ENCODE measurements at regions not wholly inside any gene's neighbourhood (a gene's known extent, or its start where the extent isn't known, plus 50 kb on each side); places are given as distances from the start of the nearest gene placed in this dataset.

DNA sequence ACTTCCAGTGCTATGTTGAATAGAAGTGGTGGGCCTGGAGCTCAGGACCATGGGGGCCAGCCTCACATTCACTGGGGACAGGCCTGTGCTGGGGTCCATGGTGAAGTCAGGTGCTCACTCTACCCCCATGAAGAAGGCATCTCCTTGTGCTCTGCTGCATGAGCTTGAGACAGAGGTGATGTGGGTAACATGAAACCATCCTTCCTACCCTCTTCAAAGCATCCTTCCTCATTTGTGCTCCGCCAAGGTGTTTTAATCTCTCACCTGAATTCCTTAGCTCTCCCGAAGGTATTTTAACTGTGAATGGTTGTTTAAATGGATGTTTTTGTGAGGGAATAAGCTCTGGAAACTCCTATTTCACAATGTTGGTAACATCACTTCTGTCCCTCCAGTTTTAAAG, 209.6 kb upstream of the PCSK2 start:
- no peaks in the 10 kb centered on the region for H3K4me1 ChIP-seq (ENCODE audit: control insufficient read depth, insufficient read depth, low read length)
- H3K27me3 ChIP-seq (ENCODE audit: control insufficient read depth, insufficient read depth), result no peaks in the 10 kb centered on the region
- 63% methylated on average over 2 of the region's 2 CpGs for WGBS
- intact Hi-C loops (cut with DNase I), result no loop called here
- no peak for ATAC-seq
- no peak overlapping the region for H3K27ac ChIP-seq (ENCODE audit: low read length)
- no peak for DNase-seq
- no peak overlapping the region for H3K4me3 ChIP-seq (ENCODE audit: low read length)
- H3K9me3 ChIP-seq (ENCODE audit: control insufficient read depth, low read length), result no peaks in the 10 kb centered on the region

DNA sequence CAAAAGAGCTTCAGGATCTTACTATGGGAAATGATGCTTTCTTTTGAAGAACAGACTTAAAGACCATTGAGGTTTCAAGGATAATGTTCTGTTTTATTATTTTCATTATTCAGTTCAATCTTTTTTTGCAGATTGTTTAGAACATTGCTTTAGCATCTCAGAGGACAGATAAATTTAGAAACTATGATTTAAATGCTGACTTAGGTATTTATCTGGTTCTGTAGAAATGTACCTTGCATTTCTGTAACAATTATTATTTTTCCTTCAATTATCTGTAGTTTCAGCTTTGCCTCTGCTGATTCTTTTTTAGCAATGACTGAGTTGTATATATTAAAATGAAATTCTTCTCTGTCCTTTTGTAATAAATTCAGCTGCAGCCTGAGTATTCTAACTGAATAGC, 205.4 kb upstream of the PCSK2 start:
- Histone ChIP-seq H3K27me3 (ENCODE audit: control insufficient read depth, insufficient read depth) (no peaks in the 10 kb centered on the region), H3K9me3 (ENCODE audit: control insufficient read depth, low read length) (no peaks in the 10 kb centered on the region), H3K4me3 (ENCODE audit: low read length) (no peak overlapping the region), H3K4me1 (ENCODE audit: control insufficient read depth, insufficient read depth, low read length) (no peaks in the 10 kb centered on the region), H3K27ac (ENCODE audit: low read length) (no peak overlapping the region)
- ATAC-seq (no peak), DNase-seq (no peak)
- intact Hi-C loops (cut with DNase I), result no loop called here

DNA sequence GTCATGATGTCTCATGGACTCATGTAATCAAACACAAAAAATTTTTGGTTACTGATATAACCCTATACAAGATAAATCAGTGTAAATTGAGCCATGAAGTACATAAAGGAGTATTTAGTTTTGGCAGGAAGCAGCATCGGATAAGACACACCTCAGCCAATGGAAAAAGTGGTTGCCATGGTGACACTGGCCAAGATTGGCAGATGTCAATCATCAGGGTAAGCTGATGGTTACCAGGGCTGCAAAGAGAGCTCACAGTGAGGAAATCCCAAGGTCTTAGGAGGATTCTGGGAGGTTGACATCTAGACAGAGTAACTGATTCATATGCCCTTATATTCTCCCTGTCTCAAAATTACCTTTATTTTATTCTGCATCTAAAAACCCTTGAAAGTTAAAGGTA, 203.8 kb upstream of the PCSK2 start:
- Histone ChIP-seq H3K27me3 (ENCODE audit: control insufficient read depth, insufficient read depth) (no peaks in the 10 kb centered on the region), H3K4me3 (ENCODE audit: low read length) (no peak overlapping the region), H3K4me1 (ENCODE audit: control insufficient read depth, insufficient read depth, low read length) (no peaks in the 10 kb centered on the region), H3K27ac (ENCODE audit: low read length) (no peak overlapping the region), H3K9me3 (ENCODE audit: control insufficient read depth, low read length) (no peaks in the 10 kb centered on the region)
- 61% methylated on average over 1 of the region's 1 CpG for WGBS
- intact Hi-C loops (cut with DNase I), result no loop called here
- DNase-seq (no peak), ATAC-seq (no peak)

- ATAC-seq (no peak), DNase-seq (no peak)
- 28% methylated on average over 8 of the region's 8 CpGs for WGBS
Observed at GRCh38 chr20:17023806-17024205, 203.0 kb upstream of the PCSK2 start.

GRCh38 chr20:17024513-17025119, 202.2 kb upstream of the PCSK2 start:
- DNase-seq, result no peak
- H3K27me3 ChIP-seq (ENCODE audit: control insufficient read depth, insufficient read depth), result no peaks in the 10 kb centered on the region
- no peaks in the 10 kb centered on the region for H3K4me1 ChIP-seq (ENCODE audit: control insufficient read depth, insufficient read depth, low read length)
- WGBS, result 40% methylated on average over 5 of the region's 5 CpGs
- H3K9me3 ChIP-seq (ENCODE audit: control insufficient read depth, low read length), result no peaks in the 10 kb centered on the region
- H3K27ac ChIP-seq (ENCODE audit: low read length), result no peak overlapping the region
- no peak overlapping the region for H3K4me3 ChIP-seq (ENCODE audit: low read length)
- no peak for ATAC-seq
- intact Hi-C loops (cut with DNase I), result no loop called here

More at GRCh38 chr20:17023806-17024205, 203.0 kb upstream of the PCSK2 start:
- no peak overlapping the region for H3K27ac ChIP-seq (ENCODE audit: low read length)
- no peak overlapping the region for H3K4me3 ChIP-seq (ENCODE audit: low read length)
- no peaks in the 10 kb centered on the region for H3K9me3 ChIP-seq (ENCODE audit: control insufficient read depth, low read length)
- no peaks in the 10 kb centered on the region for H3K27me3 ChIP-seq (ENCODE audit: control insufficient read depth, insufficient read depth)
- H3K4me1 ChIP-seq (ENCODE audit: control insufficient read depth, insufficient read depth, low read length), result no peaks in the 10 kb centered on the region
- intact Hi-C loops (cut with DNase I), result no loop called here

DNA sequence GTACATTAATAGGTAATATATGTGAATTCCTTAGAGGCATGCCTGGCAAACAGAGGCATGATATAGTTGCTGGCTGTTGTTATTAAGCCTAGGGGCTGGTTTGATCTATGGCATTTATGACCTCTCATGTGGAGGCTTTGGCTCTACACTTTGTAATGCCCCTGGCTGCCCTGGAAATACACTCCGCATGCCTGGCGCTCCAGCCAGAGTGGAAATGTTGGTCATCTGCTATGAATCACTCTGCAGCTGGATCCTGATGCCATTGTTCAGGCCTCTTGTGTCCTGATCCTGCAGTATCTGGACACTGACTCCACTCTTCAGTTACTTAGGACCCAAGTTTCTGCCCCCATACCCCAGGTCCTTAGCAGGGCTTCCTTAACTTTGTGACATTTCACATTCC, 200.5 kb upstream of the PCSK2 start:
- WGBS, result 91% methylated on average over 2 of the region's 2 CpGs

DNA sequence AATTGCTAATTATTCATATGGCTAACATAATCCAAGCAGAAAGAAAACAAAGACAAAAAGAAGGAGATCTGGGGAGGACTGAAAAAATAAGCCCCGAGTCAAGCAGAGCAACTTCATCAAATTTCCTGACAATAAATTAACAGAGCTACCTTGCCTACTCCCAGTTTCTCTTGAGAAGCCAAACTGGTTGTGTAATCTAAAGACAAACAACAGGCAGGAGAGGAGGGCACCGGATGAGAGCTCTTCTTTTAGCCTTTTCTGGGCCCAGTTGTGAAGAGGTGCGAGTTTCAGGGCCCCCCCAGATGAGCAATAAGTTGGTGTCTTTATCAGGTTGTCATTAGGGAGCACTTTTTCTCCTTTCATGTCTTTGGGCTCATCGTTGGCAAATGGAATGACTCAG, 197.1 kb upstream of the PCSK2 start:
- Histone ChIP-seq H3K27me3 (ENCODE audit: control insufficient read depth, insufficient read depth) (no peaks in the 10 kb centered on the region), H3K27ac (ENCODE audit: low read length) (no peak overlapping the region), H3K9me3 (ENCODE audit: control insufficient read depth, low read length) (no peaks in the 10 kb centered on the region), H3K4me1 (ENCODE audit: control insufficient read depth, insufficient read depth, low read length) (no peaks in the 10 kb centered on the region), H3K4me3 (ENCODE audit: low read length) (no peak overlapping the region)
- intact Hi-C loops (cut with DNase I), result no loop called here
- DNase-seq (no peak), ATAC-seq (no peak)
- WGBS, result 52% methylated on average over 4 of the region's 4 CpGs

More for the DNA sequence above, 200.5 kb upstream of the PCSK2 start:
- intact Hi-C loops (cut with DNase I), result no loop called here
- no peak for ATAC-seq
- no peak overlapping the region for H3K27ac ChIP-seq (ENCODE audit: low read length)
- no peaks in the 10 kb centered on the region for H3K4me1 ChIP-seq (ENCODE audit: control insufficient read depth, insufficient read depth, low read length)
- no peaks in the 10 kb centered on the region for H3K9me3 ChIP-seq (ENCODE audit: control insufficient read depth, low read length)
- H3K4me3 ChIP-seq (ENCODE audit: low read length), result no peak overlapping the region
- H3K27me3 ChIP-seq (ENCODE audit: control insufficient read depth, insufficient read depth), result no peaks in the 10 kb centered on the region
- no peak for DNase-seq

GRCh38 chr20:17036541-17036940, 190.3 kb upstream of the PCSK2 start:
- Histone ChIP-seq H3K4me1 (ENCODE audit: control insufficient read depth, insufficient read depth, low read length) (no peaks in the 10 kb centered on the region), H3K9me3 (ENCODE audit: control insufficient read depth, low read length) (no peaks in the 10 kb centered on the region), H3K27me3 (ENCODE audit: control insufficient read depth, insufficient read depth) (no peaks in the 10 kb centered on the region), H3K4me3 (ENCODE audit: low read length) (no peak overlapping the region), H3K27ac (ENCODE audit: low read length) (no peak overlapping the region)
- 39% methylated on average over 1 of the region's 1 CpG for WGBS
- DNase-seq (no peak), ATAC-seq (no peak)
- intact Hi-C loops (cut with DNase I), result no loop called here

- H3K4me1 ChIP-seq (ENCODE audit: control insufficient read depth, insufficient read depth, low read length), result no peaks in the 10 kb centered on the region
- H3K27me3 ChIP-seq (ENCODE audit: control insufficient read depth, insufficient read depth), result no peaks in the 10 kb centered on the region
- H3K9me3 ChIP-seq (ENCODE audit: control insufficient read depth, low read length), result no peaks in the 10 kb centered on the region
- ATAC-seq, result no peak
- DNase-seq, result no peak
- no peak overlapping the region for H3K27ac ChIP-seq (ENCODE audit: low read length)
- intact Hi-C loops (cut with DNase I), result no loop called here
- 68% methylated on average over 1 of the region's 1 CpG for WGBS
- H3K4me3 ChIP-seq (ENCODE audit: low read length), result no peak overlapping the region
Observed at GRCh38 chr20:17042122-17042521, 184.7 kb upstream of the PCSK2 start.

GRCh38 chr20:17043323-17043722, 183.5 kb upstream of the PCSK2 start:
- intact Hi-C loops (cut with DNase I), result no loop called here
- Histone ChIP-seq H3K4me1 (ENCODE audit: control insufficient read depth, insufficient read depth, low read length) (no peaks in the 10 kb centered on the region), H3K4me3 (ENCODE audit: low read length) (no peak overlapping the region), H3K9me3 (ENCODE audit: control insufficient read depth, low read length) (no peaks in the 10 kb centered on the region), H3K27ac (ENCODE audit: low read length) (no peak overlapping the region), H3K27me3 (ENCODE audit: control insufficient read depth, insufficient read depth) (no peaks in the 10 kb centered on the region)
- 87% methylated on average over 5 of the region's 5 CpGs for WGBS
- DNase-seq (no peak), ATAC-seq (no peak)

- no peaks in the 10 kb centered on the region for H3K27me3 ChIP-seq (ENCODE audit: control insufficient read depth, insufficient read depth)
- DNase-seq, result no peak
- WGBS, result 42% methylated on average over 3 of the region's 3 CpGs
- H3K9me3 ChIP-seq (ENCODE audit: control insufficient read depth, low read length), result no peaks in the 10 kb centered on the region
- H3K4me3 ChIP-seq (ENCODE audit: low read length), result no peak overlapping the region
- H3K4me1 ChIP-seq (ENCODE audit: control insufficient read depth, insufficient read depth, low read length), result no peaks in the 10 kb centered on the region
- H3K27ac ChIP-seq (ENCODE audit: low read length), result no peak overlapping the region
- intact Hi-C loops (cut with DNase I), result no loop called here
- ATAC-seq, result no peak
Observed at GRCh38 chr20:17044891-17045290, 181.9 kb upstream of the PCSK2 start.

GRCh38 chr20:17059465-17059864, 167.4 kb upstream of the PCSK2 start:
- no peaks in the 10 kb centered on the region for H3K4me1 ChIP-seq (ENCODE audit: control insufficient read depth, insufficient read depth, low read length)
- 61% methylated on average over 7 of the region's 7 CpGs for WGBS
- no peak overlapping the region for H3K4me3 ChIP-seq (ENCODE audit: low read length)
- H3K27ac ChIP-seq (ENCODE audit: low read length), result no peak overlapping the region
- H3K9me3 ChIP-seq (ENCODE audit: control insufficient read depth, low read length), result no peaks in the 10 kb centered on the region
- DNase-seq (no peak), ATAC-seq (no peak)
- intact Hi-C loops (cut with DNase I), result no loop called here
- no peaks in the 10 kb centered on the region for H3K27me3 ChIP-seq (ENCODE audit: control insufficient read depth, insufficient read depth)
